HEK293T (cell line): ENCODE measurements at regions not wholly inside any gene's neighbourhood (a gene's known extent, or its start where the extent isn't known, plus 50 kb on each side); places are given as distances from the start of the nearest gene placed in this dataset.

Experiments
- ELF4 ChIP-seq: fragments of 450-650 bp; IDR thresholded peaks from 2 replicates; pipeline ENCODE4 v1.6.1; 2017; ENCODE audit warnings: antibody characterized with exemption
- SP1 ChIP-seq: fragments of 450-650 bp; IDR thresholded peaks from 2 replicates; pipeline ENCODE4 v1.6.1; 2017

GRCh38 chr1:90176530-90176929 is 181.6 kb downstream of the ZNF326 start:
- TF ChIP-seq ELF4 = no peak
- no peak for TF ChIP-seq SP1
